ENCODE measurements at regions not wholly inside any gene's neighbourhood (a gene's known extent, or its start where the extent isn't known, plus 50 kb on each side); places are given as distances from the start of the nearest gene placed in this dataset.
"Not testable (repeated sequence)": the region's sequence is repeated elsewhere in the genome, so short reads cannot be mapped to it uniquely, and the experiment has no call there.

GRCh38 chr1:68785328-68785727 is 288.4 kb upstream of the DEPDC1 start:
- no peak for DNase-seq

- no peak for DNase-seq
Observed at GRCh38 chr1:68788762-68789161, 291.9 kb upstream of the DEPDC1 start.

- no peak for DNase-seq
Observed at GRCh38 chr1:68791800-68792199, 294.9 kb upstream of the DEPDC1 start.

GRCh38 chr1:68795956-68796355 is 299.1 kb upstream of the DEPDC1 start:
- DNase-seq: no peak

- no peak for DNase-seq
Observed at GRCh38 chr1:68796888-68797287, 300.0 kb upstream of the DEPDC1 start.

- DNase-seq: peak; percentile 60
Observed at GRCh38 chr1:68798071-68798470, 301.2 kb upstream of the DEPDC1 start.

GRCh38 chr1:68799096-68799495 is 302.2 kb upstream of the DEPDC1 start:
- DNase-seq: no peak

GRCh38 chr1:68800182-68800581 is 303.3 kb upstream of the DEPDC1 start:
- no peak for DNase-seq

- DNase-seq: no peak
Observed at GRCh38 chr1:68801440-68801839, 304.6 kb upstream of the DEPDC1 start.

GRCh38 chr1:68805097-68805641 is 308.3 kb upstream of the DEPDC1 start:
- no peak for DNase-seq

GRCh38 chr1:68808351-68808750 is 311.5 kb upstream of the DEPDC1 start:
- peak; percentile 32 for DNase-seq

- peak; percentile 28 for DNase-seq
Observed at GRCh38 chr1:68811806-68812205, 314.9 kb upstream of the DEPDC1 start.

GRCh38 chr1:68812333-68812732 is 315.5 kb upstream of the DEPDC1 start:
- DNase-seq: no peak

GRCh38 chr1:68814067-68814466 is 317.2 kb upstream of the DEPDC1 start:
- no peak for DNase-seq

GRCh38 chr1:68815632-68816031 is 318.8 kb upstream of the DEPDC1 start:
- DNase-seq: no peak

GRCh38 chr1:68817505-68818210 is 320.8 kb upstream of the DEPDC1 start:
- not testable (repeated sequence) for DNase-seq

GRCh38 chr1:68819190-68819829 is 322.4 kb upstream of the DEPDC1 start:
- DNase-seq: no peak

GRCh38 chr1:68820151-68820550 is 323.3 kb upstream of the DEPDC1 start:
- DNase-seq: no peak

- no peak for DNase-seq
Observed at GRCh38 chr1:68826836-68827235, 330.0 kb upstream of the DEPDC1 start.

GRCh38 chr1:68827261-68827660 is 330.4 kb upstream of the DEPDC1 start:
- DNase-seq: no peak

GRCh38 chr1:68828013-68828412 is 331.1 kb upstream of the DEPDC1 start:
- DNase-seq: no peak

- DNase-seq: no peak
Observed at GRCh38 chr1:68831281-68831680, 334.4 kb upstream of the DEPDC1 start.

- DNase-seq: no peak
Observed at GRCh38 chr1:68848017-68848416, 351.1 kb upstream of the DEPDC1 start.

GRCh38 chr1:68868606-68869005 is 371.7 kb upstream of the DEPDC1 start:
- no peak for DNase-seq
